Stimulated activated naive CD8-positive, alpha-beta T cell treated with anti-CD3 and anti-CD28 coated beads, Interleukin-15, amount 100 ng/mL, for 72 hours (primary cell): ENCODE measurements at regions not wholly inside any gene's neighbourhood (a gene's known extent, or its start where the extent isn't known, plus 50 kb on each side); places are given as distances from the start of the nearest gene placed in this dataset.
"Not testable (repeated sequence)": the region's sequence is repeated elsewhere in the genome, so short reads cannot be mapped to it uniquely, and the experiment has no call there.

Source experiments
- ATAC-seq: fragments of 150-1000 bp; cut with Tn5 transposase; 2 replicates; pipeline ENCODE4 v1.10.0; 2021; ENCODE audit warnings: mild to moderate bottlenecking, moderate library complexity
- DNase-seq, 2 donors: peaks; one replicate each; pipeline ENCODE4 v3.0.0; 2021 to 2022
- H3K27ac Mint-ChIP-seq, 2 donors: one replicate each; pipeline ENCODE4 v1.8.0; 2022; ENCODE audit warnings: mild to moderate bottlenecking in 2 of 2, mixed read lengths in 2 of 2, moderate library complexity in 2 of 2
- H3K27me3 Mint-ChIP-seq: one replicate; pipeline ENCODE4 v1.8.0; 2022; ENCODE audit warnings: mixed read lengths
- H3K4me1 Mint-ChIP-seq: one replicate; pipeline ENCODE4 v1.8.0; 2022; ENCODE audit warnings: mild to moderate bottlenecking, mixed read lengths
- H3K4me3 Mint-ChIP-seq, 2 donors: one replicate each; pipeline ENCODE4 v1.8.0; 2022; ENCODE audit warnings: mild to moderate bottlenecking in 2 of 2, mixed read lengths in 2 of 2, moderate library complexity in 1 of 2
- H3K9me3 Mint-ChIP-seq, 2 donors: one replicate each; pipeline ENCODE4 v1.8.0; 2022; ENCODE audit warnings: mixed read lengths in 2 of 2

DNA sequence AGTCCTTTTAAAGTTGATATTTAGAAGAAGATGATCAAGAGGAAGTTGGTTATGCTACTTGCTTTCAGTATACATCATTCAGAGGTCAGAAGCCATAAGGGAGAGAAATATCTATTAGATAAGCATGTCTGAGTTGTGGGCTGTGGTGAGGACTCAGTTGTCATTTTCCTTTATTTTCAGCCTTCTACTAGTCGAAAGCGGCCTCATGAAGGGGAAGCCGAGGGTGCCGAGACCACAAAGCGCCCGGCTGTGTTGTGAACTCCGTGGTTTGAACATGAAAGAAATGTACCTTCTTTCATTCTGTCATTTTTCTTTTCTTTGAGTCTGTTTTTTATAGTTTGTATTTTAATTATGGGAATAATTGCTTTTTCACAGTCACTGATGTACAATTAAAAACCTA is 624.8 kb downstream of the ZNF37A start:
- H3K4me1 Mint-ChIP-seq, H3K27ac Mint-ChIP-seq, ATAC-seq, H3K27me3 Mint-ChIP-seq, H3K4me3 Mint-ChIP-seq, H3K9me3 Mint-ChIP-seq, DNase-seq: not testable (repeated sequence)

DNA sequence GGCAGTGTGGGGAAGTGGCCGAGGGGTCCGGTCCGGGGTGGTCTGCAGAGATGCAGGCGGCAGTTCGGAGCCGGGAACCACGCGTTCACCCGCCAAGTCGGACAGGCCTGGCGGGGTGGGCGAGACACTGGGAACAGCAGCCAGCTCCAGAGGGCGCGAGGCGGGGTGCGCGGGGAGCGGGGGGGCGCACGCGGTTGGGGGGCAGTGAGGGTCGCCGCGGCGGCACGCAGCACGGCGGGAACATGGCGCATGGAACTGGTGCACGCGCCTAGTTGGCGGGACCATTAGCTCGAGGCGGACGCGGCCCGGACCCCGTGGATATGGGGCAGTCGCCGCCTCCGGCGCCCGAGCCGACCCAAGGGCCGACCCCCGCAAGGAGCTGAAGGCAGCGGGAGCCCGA is 635.9 kb downstream of the ZNF37A start:
- no peaks in the 10 kb centered on the region for H3K27me3 Mint-ChIP-seq
- ATAC-seq (no peak), DNase-seq (no peak)
- H3K27ac Mint-ChIP-seq, result no peak overlapping the region
- H3K9me3 Mint-ChIP-seq, result peaks cover 0 to 23% of the 10 kb centered on the region in 2 donors
- H3K4me3 Mint-ChIP-seq, result no peak overlapping the region
- no peaks in the 10 kb centered on the region for H3K4me1 Mint-ChIP-seq

DNA sequence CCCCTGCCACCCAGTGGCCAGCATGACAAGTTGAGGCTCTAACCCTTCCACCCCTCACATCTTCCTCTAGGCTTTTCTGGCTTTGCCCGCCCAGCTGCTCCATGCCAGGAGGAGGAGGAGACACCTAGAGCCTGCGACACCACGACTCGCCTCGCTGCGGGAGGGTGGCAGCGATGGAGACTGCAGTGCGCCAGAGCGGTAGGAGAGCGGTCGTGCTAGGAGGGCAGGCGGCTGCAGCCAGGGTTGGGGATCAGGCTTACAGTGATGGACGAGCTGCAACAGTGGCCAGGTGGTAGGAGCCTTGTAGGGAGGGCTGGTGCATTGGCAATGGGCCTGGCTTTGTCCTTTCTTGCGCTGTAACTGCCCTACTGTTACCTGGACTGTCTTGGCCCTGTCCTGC is 642.5 kb downstream of the ZNF37A start:
- not testable (repeated sequence) for H3K27ac Mint-ChIP-seq

DNA sequence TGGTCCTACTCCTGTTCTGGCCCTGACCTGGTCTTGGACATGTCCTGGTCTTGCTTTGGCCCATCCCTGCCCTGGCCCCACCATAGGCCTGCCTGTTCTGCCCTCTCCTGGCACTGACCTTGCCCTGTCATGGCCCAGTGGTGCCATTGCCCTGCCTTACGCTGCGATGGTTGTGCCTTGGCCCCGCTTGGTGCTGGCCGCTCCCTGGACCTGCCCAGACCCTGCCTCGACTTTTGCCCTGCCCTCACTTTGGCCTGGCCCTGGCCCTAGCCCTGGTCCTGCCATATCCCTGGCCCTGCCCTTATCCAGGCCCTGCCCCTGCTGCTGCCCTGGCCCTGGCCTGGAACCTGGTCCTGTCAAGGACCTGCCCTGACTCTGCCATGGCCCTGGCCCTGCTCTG is 643.1 kb downstream of the ZNF37A start:
- not testable (repeated sequence) for ATAC-seq, H3K4me3 Mint-ChIP-seq
- peaks cover 5 to 52% of the 10 kb centered on the region in 2 donors for H3K9me3 Mint-ChIP-seq

More for the DNA sequence above, 642.5 kb downstream of the ZNF37A start:
- H3K27me3 Mint-ChIP-seq, ATAC-seq, H3K4me3 Mint-ChIP-seq, H3K4me1 Mint-ChIP-seq, DNase-seq: not testable (repeated sequence)
- H3K9me3 Mint-ChIP-seq, result peaks cover 4 to 52% of the 10 kb centered on the region in 2 donors

DNA sequence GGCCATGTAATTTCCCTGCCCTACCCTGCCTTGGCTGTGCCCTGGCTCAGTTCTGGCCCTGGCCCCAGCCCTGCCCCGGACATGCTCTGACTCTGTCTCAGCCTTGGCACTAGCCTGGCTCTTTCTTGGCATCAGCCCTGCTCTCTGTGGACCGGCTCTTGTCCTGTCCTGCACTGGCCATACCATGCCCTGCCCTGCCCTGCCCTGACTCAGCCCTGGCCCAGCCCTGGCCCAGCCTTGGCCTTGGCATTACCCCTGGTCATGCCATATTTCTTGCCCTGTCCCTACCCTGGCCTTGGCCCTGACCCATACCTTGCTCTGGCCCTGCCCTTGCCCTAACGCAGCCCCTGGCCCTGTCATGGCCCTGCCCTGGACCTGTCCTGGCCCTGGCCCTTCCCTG is 643.9 kb downstream of the ZNF37A start:
- not testable (repeated sequence) for H3K4me3 Mint-ChIP-seq, H3K27me3 Mint-ChIP-seq, DNase-seq, H3K4me1 Mint-ChIP-seq, ATAC-seq, H3K27ac Mint-ChIP-seq
- H3K9me3 Mint-ChIP-seq, result peaks cover 5 to 52% of the 10 kb centered on the region in 2 donors

More for the DNA sequence above, 643.1 kb downstream of the ZNF37A start:
- DNase-seq, H3K4me1 Mint-ChIP-seq, H3K27ac Mint-ChIP-seq, H3K27me3 Mint-ChIP-seq: not testable (repeated sequence)

DNA sequence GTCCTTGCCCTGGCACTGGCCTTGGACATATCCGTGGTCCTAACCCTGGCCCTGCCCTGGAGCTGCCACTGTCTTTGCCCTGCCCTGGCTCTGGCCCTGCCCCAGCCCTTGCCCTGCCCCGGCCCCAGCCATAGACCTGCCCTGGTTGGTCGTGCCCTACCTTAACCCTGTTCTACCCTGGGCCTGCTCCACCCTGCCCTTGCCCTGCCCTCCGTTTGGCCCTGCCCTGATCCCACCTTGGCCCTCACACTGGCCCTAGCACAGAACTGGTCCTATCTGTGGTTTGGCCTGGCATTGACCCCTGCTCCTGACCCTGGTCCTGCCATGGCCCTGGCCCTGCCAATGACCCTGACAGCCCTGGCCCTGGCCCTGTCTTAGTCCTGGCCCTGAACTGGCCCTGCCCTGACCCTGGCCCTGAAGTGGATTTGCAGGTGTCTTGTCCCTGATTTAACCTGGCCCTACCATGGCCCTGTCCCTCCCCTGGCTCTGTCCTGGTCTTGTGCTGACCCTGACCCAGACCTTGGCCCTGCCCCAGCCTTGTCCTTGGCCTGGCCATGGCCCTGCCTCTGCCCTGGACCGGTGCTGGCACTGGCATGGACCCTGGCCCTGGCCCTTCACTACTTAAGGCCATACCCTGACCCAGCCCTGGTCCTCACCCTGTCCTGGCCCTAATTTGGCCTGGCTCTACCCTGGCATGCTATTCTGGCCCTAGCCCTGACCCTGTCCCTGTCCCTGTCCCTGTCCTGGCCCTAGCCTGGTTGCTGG is 645.1 kb downstream of the ZNF37A start:
- DNase-seq, H3K4me3 Mint-ChIP-seq, H3K4me1 Mint-ChIP-seq, H3K27ac Mint-ChIP-seq, ATAC-seq, H3K27me3 Mint-ChIP-seq: not testable (repeated sequence)
- H3K9me3 Mint-ChIP-seq, result peaks cover 5 to 51% of the 10 kb centered on the region in 2 donors

DNA sequence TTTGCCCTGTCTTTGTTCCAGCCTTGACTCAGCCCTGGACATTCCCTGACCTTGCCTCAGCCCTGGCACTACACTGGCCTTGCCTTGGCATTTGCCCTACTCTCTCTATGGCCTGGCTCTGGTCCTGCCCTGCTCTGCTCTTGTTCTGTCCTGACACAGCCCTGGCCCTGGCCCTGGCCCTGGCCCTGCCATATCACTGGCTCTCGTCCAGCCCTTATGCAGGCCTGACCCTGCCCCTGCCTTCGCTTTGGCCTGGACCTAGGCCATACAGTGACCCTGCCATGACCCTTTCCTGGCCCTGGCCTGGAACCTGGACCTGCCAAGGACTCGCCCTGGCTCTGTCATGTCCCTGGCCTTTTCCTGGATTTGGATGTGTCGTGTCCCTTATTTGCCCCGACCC is 646.0 kb downstream of the ZNF37A start:
- no peak for ATAC-seq
- H3K27ac Mint-ChIP-seq, result no peak overlapping the region
- DNase-seq, result no peak
- H3K27me3 Mint-ChIP-seq, result no peaks in the 10 kb centered on the region
- H3K4me3 Mint-ChIP-seq, result no peak overlapping the region
- H3K9me3 Mint-ChIP-seq, result peaks cover 5 to 42% of the 10 kb centered on the region in 2 donors
- H3K4me1 Mint-ChIP-seq, result no peaks in the 10 kb centered on the region

DNA sequence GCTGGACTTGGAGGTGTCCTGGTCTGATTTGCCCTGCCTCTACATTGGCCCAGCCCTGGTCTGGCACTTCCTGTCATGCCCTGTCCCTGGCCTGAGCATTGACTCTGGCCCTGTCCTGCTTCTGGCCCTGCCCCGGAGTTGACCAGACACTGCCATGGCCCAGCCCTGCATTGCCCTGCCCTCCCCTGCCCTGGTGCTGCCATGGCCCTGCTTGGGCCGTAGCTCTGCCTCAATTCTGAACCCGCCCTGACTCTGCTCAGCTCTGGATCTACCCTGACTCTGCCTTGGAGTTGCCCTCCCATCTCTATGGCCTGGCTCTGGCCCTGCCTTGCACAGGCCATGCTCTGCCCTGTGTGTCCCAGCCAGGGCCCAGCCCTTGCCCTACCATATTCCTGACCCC is 647.1 kb downstream of the ZNF37A start:
- peaks cover 5 to 31% of the 10 kb centered on the region in 2 donors for H3K9me3 Mint-ChIP-seq
- ATAC-seq (no peak), DNase-seq (no peak)
- H3K27me3 Mint-ChIP-seq, result no peaks in the 10 kb centered on the region
- H3K4me3 Mint-ChIP-seq, result no peak overlapping the region
- H3K27ac Mint-ChIP-seq, result no peak overlapping the region
- no peaks in the 10 kb centered on the region for H3K4me1 Mint-ChIP-seq

DNA sequence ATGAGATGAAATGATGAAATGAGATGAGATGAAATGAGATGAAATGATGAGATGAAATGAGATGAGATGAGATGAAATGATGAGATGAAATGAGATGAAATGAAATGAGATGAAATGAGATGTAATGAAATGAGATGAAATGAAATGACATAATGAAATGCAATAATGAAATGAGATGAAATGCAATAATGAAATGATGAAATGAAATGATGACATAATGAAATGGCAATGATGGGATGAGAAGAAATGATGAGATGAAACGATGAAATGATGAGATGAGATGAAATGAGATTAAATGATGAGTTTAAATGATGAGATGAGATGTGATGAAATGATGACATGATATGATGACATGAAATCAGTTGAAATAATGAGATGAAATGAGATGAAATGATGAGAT is 650.3 kb downstream of the ZNF37A start:
- not testable (repeated sequence) for H3K27ac Mint-ChIP-seq, H3K4me1 Mint-ChIP-seq, H3K9me3 Mint-ChIP-seq, DNase-seq, H3K27me3 Mint-ChIP-seq, H3K4me3 Mint-ChIP-seq, ATAC-seq

DNA sequence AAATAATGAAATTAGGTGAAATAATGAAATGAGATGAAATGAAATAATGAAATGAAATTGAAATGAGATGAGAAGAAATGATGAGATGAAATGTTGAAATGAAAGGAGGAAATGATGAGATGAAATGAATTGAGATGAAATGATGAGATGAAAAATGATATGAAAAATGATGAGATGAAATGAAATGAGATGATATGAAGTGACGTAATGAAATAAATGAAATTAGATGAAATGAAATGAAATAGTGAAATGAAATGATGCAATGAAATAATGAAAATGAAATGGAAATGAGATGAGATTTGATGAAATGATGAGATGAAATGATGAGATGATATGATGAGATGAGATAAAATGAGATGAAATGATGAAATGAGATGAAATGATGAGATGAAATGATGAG is 651.9 kb downstream of the ZNF37A start:
- not testable (repeated sequence) for ATAC-seq, DNase-seq, H3K27ac Mint-ChIP-seq, H3K4me3 Mint-ChIP-seq, H3K27me3 Mint-ChIP-seq, H3K9me3 Mint-ChIP-seq, H3K4me1 Mint-ChIP-seq
